Embryonic facial prominence (tissue), 1 donor: ENCODE measurements at regions not wholly inside any gene's neighbourhood (a gene's known extent, or its start where the extent isn't known, plus 50 kb on each side); places are given as distances from the start of the nearest gene placed in this dataset.
A peak's percentile ranks its signal among the peaks of the same experiment; 100 is the strongest.
"Not testable (repeated sequence)": the region's sequence is repeated elsewhere in the genome, so short reads cannot be mapped to it uniquely, and the experiment has no call there.

ENCODE experiments used
- DNase-seq: peaks from one replicate; pipeline ENCODE4 v3.0.0-alpha.2; 2016; ENCODE audit errors: extremely low spot score

DNA sequence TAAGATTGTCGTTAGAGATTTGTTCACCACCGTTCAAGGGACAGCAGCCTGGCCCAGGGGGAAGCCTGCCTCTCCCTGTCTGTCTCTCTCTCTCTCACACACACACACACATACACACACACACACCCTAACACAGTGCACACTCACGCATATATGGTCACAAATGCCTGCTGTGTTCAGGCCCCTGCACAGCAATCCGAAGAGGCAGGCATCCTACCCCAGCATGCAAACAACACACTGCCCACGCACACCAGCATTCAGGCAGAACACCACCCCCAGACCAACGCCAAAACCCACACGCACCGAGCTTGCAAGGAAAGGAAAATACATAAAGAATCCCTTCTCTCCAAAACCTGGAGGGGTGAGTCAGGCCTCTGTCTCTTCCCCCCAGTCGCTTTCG is 111.6 kb upstream of the FOXD4L5 start:
- not testable (repeated sequence) for DNase-seq

DNA sequence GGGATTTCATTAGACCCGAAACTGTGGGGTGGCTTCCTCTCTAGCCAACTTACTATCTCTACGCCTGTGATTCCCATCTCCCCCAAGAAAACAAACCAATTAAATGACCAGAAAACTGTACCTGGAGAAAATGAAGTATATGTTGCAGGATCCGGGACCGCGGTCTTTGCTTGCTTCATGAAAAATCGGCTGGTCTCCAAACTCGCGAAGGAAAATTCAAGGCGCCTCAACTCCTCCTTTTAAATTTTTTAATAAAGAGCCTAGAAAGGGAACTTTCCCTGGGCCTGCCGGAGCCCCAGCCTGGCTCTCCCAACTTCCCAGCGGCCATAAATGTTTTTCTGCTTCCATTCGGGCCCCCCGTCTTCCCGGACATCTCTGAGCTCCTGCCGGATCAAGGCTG is 110.8 kb upstream of the FOXD4L5 start:
- DNase-seq, result not testable (repeated sequence)

DNA sequence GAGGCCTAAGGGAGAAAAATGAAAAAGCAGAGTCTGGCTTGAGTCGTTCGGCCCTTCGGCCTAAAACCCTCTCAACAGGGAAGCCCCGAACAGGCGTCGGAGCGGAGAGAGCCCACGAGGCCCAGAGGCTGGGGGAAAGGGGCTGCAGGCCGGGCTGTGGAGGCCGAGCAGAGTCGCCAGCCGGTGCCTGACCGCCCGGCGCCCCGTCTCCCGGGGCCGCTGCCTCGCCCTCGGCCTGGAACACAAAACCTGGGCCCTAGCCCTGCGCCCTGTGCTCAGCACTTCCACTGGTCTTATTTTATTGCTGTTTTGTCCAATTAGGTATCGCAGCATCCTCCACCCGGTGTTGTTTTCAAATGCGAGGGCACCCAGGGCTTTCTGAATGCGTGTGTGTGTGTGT is 110.1 kb upstream of the FOXD4L5 start:
- not testable (repeated sequence) for DNase-seq

DNA sequence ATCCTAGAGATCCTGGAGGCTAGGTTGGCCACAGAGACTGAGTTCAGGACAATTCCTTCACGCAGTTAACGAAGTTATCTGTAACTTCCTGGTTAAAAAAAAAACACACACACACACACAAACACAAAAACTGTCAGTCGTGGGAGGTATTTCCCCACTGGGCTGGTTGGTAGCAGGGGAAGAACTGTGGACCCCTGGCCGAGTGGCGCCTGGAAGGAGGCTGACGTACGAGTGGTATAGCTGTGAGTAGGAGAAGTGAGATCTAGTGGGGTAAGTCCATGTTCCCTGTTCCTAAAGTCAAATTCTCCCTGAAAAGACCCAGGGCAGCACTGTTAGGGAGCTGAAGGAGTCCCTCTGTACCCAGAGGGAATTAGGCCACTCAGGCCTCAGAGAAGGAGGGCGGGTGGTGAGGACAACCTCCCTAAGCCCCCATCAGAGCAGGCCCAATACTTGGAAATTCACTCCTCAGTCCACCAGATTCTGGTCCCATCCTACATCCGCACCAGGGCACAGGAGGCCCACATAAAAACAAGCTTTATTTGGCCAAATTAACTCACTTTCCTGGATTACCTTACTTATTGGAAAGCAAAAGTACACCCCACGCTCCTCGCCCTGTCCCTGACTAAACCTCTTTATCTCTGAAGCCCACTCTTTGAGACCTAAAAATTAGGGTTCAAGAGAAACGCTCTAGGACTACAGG is 108.3 kb upstream of the FOXD4L5 start:
- DNase-seq, result not testable (repeated sequence)

DNA sequence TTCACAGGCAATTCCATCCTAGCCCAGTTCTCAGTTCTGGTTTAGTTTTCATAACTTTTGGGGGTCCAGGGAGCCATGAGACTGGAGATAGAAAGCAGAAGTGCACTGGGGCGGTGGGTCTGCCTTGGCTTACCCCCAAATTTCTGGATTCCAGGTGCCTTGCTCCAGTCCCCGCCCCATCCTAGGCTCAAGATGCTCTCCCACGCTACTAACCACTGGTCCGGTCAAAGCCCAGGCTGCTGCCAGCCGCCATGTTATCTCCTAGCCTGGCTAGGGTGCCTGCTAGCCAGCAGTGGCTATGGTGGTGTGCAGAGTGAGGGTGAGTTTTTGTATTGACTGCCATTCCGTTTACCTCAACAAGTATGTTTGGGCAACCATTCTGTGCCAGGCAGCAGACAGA is 107.6 kb upstream of the FOXD4L5 start:
- DNase-seq, result not testable (repeated sequence)

DNA sequence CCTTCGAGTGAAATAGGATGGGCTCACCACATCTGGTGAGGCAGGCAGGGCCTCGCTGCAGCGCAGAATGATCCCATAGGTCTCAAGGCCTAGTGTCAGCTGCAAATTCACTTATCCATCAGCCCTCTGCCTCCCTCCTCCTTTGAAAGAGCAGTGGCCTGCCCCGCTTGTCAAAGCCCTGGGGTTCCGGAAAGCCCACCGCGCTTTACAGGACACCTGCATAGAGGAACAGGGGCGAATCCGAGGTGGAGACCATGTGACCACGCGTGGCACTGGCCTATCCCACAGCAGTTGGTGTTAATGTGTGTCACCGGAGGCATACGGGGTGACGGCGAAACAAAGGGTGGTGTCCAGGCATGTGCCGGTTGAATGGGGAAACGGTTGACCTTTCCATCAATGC is 104.7 kb upstream of the FOXD4L5 start:
- DNase-seq, result not testable (repeated sequence)

DNA sequence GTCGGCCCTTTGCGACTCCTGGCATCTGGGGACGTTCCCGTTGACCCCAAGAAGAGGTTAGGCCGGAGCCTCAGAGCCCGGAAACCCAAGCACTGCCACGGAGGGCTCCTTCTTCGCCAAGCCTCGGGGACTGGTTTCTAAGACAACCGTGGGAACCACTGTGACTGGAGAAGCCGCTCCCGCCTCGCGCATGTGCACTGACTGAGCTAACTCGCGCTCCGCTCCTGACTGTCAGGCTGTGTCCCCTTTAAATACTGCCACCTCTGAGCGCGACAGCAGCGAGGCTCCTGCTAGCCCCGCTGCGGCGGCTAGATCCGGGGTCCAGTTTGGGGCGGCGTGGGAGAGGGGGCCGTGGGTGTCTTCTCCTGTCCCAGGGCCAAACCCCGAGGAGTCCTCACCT is 104.2 kb upstream of the FOXD4L5 start:
- DNase-seq, result not testable (repeated sequence)

DNA sequence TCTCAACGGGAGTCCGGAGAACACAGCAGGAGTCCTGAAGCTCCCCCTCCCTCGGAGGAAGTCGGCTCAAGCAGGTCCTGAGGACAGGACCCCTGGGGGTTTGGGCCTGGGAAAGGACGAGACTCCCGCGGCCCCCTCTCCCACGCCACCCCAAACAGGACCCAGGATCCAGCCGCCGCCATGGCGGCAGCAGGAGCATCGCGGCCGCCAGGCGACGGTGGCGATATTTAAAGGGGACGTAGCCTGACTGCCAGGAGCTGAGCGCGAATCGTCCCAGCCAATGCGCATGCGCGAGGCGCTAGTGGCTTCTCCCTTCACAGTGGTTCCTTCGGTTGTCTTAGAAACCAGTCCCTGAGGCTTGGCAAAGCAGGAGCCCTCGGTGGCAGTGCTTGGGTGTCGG is 101.7 kb upstream of the FOXD4L5 start:
- DNase-seq, result peak; percentile 20

DNA sequence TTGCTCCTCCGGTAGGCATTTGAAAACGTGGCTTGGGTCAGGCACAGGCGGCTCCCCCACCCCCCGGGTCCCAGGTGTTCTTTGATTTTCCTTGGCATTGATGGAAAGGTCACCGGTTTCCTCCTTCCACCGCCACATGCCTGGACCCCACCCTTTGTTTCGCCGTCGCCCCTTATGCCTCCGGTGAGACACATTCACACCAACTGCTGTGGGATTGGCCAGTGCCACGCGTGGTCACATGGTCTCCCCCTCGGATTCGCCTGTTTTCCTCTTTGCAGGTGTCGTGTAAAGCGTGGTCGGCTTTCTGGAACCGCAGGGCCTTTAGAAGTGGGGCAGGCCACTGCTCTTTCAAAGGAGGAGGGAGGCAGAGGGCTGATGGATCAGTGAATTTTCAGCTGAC is 101.2 kb upstream of the FOXD4L5 start:
- DNase-seq, result not testable (repeated sequence)

DNA sequence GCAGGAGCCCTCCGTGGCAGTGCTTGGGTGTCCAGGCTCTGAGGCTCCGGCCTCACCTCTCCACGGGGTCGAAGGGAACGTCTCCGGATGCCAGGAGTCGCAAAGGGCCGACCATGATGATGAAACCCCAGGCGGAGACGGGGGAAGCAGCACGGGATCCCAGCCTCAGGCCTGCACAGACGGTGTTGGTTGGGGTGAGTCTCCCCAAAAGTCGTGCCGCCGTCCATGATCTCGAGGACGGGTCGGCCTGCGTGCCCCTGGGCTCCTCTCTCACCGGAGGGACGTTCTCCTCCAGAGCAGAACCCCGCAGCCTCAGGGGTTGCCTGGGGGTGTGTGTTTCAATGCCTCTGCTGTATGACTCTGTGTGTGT is 100.6 kb upstream of the FOXD4L5 start:
- DNase-seq, result not testable (repeated sequence)

DNA sequence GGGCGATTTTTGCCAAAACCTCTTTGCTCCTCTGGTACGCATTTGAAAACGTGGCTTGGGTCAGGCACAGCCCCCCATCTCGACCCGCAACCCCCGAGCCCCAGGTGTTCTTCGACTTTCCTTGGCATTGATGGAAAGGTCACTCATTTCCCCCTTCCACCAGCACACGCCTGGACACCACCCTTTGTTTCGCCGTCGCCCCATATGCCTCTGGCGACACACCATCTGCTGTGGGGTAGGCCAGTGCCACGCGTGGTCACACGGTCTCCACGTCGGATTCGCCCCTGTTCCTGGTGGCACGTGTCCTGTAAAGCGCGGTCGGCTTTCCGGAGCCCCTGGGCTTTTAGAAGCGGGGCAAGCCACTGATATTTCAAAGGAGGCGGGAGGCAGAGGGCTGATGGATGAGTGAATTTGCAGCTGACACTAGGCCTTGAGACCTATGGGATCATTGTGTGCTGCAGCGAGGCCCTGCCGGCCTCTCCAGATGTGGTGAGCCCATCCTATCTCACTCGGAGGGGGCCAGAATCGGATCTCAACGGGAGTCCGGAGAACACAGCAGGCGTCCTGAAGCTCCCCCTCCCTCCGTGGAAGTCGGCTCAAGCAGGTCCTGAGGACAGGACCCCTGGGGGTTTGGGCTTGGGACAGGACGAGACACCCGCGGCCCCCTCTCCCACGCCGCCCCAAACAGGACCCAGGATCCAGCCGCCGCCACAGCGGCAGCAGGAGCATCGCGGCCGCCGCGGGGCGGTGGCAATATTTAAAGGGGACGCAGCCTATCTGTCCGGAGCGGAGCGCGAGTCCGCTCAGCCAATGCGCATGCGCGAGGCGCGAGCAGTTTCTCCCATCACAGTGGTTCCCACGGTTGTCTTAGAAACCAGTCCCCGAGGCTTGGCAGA is 100.0 kb upstream of the FOXD4L5 start:
- not testable (repeated sequence) for DNase-seq

DNA sequence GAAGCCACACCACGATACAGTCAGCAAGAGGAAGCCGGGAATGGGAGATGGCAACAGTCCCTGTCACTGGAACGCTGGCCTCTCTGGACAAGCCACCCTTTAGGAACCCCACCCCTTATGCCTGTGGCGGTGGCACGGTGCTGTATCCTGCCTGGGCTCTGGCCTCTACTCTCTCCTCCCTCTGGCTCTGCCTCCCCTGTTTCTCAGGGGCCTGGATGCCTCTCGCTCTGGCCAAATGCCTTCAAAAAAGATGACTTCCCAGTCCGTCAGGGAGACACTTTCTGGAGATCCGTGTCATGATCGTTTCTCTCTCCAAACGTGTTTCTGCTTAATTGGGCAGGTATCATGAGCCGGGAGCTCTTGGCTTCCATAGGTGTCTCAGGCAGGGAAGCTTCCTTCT is 99.1 kb upstream of the FOXD4L5 start:
- DNase-seq, result not testable (repeated sequence)

DNA sequence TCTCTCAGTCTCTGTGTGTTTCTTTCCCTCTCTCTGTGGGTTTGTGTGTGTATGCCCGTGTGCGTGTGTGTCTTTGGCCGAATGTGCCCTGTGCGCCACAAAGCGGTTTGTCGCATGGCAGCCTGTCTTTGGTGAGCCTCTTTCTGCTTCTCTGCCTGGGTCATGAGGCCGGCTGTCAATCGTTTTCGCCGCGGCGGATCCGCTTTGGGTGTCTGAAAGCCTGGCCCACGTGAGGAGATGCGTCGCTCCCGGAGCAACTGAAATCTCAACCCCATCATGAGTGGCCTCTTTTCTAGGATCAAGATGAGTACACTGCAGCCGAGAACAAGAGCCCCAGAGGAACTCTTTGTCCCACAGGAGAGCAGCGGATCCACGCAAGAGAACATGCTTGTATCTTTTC is 98.6 kb upstream of the FOXD4L5 start:
- DNase-seq, result not testable (repeated sequence)

DNA sequence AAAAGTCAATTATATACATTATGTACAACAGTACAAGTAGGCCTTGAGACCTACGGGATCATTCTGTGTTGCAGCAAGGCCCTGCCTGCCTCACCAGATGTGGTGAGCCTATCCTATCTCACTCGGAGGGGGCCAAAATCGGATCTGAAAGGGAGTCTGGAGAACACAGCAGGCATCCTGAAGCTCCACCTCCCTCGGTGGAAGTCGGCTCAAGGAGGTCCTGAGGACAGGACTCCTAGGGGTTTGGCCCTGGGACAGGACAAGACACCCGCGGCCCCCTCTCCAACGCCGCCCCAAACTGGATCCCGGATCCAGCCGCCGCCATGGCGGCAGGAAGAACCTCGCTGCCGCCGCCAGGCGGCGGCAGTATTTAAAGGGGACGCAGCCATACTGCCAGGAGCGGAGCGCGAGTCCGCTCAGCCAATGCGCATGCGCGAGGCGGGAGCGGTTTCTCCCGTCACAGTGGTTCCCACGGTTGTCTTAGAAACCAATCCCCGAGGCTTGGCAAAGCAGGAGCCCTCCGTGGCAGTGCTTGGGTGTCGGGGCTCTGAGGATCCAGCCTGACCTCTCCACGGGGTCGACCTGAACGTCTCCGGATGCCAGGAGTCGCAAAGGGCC is 97.8 kb upstream of the FOXD4L5 start:
- DNase-seq, result not testable (repeated sequence)
